PC-3 (cell line): ENCODE measurements at regions not wholly inside any gene's neighbourhood (a gene's known extent, or its start where the extent isn't known, plus 50 kb on each side); places are given as distances from the start of the nearest gene placed in this dataset.
"Not testable (repeated sequence)": the region's sequence is repeated elsewhere in the genome, so short reads cannot be mapped to it uniquely, and the experiment has no call there.

Experiments
- ATAC-seq: fragments of 200-7000 bp; cut with Tn5 transposase; 2 replicates; pipeline ENCODE4 v1.9.1; 2020; ENCODE audit warnings: mild to moderate bottlenecking, moderate library complexity
- BruUV-seq: library from RNA; stranded (reverse); fragments of 400-500 nt; replicated peaks from 2 replicates; lab custom pipeline; 2021; lab: Mats Ljungman, UMichigan
- CTCF ChIA-PET: fragments of 300-600 bp; sonication (Branson Sonifier 250); formaldehyde crosslinking; loops from one replicate; lab custom pipeline; 2022; ENCODE audit warnings: antibody characterized with exemption; lab: Charles Lee
- POLR2A ChIA-PET: fragments of 300-600 bp; sonication (Branson Sonifier 250); formaldehyde crosslinking; loops from one replicate; lab custom pipeline; 2022; ENCODE audit warnings: antibody characterized with exemption; ENCODE audit not compliant: unreplicated experiment; lab: Charles Lee
- DNase-seq: peaks from one replicate; pipeline ENCODE4 v3.0.0-alpha.2; 2015
- H2AFZ ChIP-seq: fragments of 300-600 bp; sonication (generic); 2 replicates; pipeline ENCODE4 v1.6.0; 2016; ENCODE audit warnings: antibody characterized with exemption, low read length
- H3F3A ChIP-seq: fragments of 300-600 bp; sonication (generic); one replicate; pipeline ENCODE4 v1.6.0; 2017; ENCODE audit warnings: antibody characterized with exemption, low read length, control low read depth, mild to moderate bottlenecking; ENCODE audit not compliant: unreplicated experiment
- H3K27ac ChIP-seq: fragments of 300-600 bp; sonication (generic); 2 replicates; pipeline ENCODE4 v1.5.1; 2016; ENCODE audit warnings: mild to moderate bottlenecking, low read length
- H3K27me3 ChIP-seq: fragments of 300-600 bp; sonication (generic); 2 replicates; pipeline ENCODE4 v1.6.1; 2016; ENCODE audit warnings: low read length, mixed read lengths
- H3K36me3 ChIP-seq: fragments of 300-600 bp; sonication (generic); 2 replicates; pipeline ENCODE4 v1.6.1; 2016; ENCODE audit warnings: low read depth, mixed run types, low read length, mixed read lengths
- H3K4me1 ChIP-seq: fragments of 300-600 bp; sonication (generic); 2 replicates; pipeline ENCODE4 v1.5.1; 2016; ENCODE audit warnings: low read length; ENCODE audit not compliant: insufficient read depth
- H3K4me2 ChIP-seq: fragments of 300-600 bp; sonication (generic); 2 replicates; pipeline ENCODE4 v1.6.0; 2016; ENCODE audit warnings: low read length
- H3K4me3 ChIP-seq: fragments of 300-600 bp; sonication (generic); 2 replicates; pipeline ENCODE4 v1.5.1; 2016; ENCODE audit warnings: mild to moderate bottlenecking, low read length, mixed read lengths
- H3K79me2 ChIP-seq: fragments of 300-600 bp; sonication (generic); 2 replicates; pipeline ENCODE4 v1.6.1; 2017; ENCODE audit warnings: low read length, mixed read lengths
- H3K9ac ChIP-seq: fragments of 300-600 bp; sonication (generic); 2 replicates; pipeline ENCODE4 v1.6.0; 2016; ENCODE audit warnings: mild to moderate bottlenecking, low read length
- H3K9me2 ChIP-seq: fragments of 300-600 bp; sonication (generic); replicated peaks from 2 replicates; pipeline ENCODE4 v1.6.1; 2016; ENCODE audit warnings: mixed run types, low read length, mixed read lengths
- H3K9me3 ChIP-seq: fragments of 300-600 bp; sonication (generic); 2 replicates; pipeline ENCODE4 v1.6.1; 2016; ENCODE audit warnings: low read length, mixed read lengths
- H4K20me1 ChIP-seq: fragments of 300-600 bp; sonication (generic); 2 replicates; pipeline ENCODE4 v1.6.1; 2016; ENCODE audit warnings: low read length, mixed read lengths
- CTCF ChIP-seq: fragments of 300-600 bp; sonication (generic); conservative IDR thresholded peaks from 2 replicates; pipeline ENCODE4 v1.5.1; 2017; ENCODE audit warnings: antibody characterized with exemption, low read depth, mild to moderate bottlenecking, low read length
- EZH2 ChIP-seq: fragments of 300-600 bp; sonication (generic); IDR thresholded peaks from one replicate; pipeline ENCODE4 v1.6.1; 2017; ENCODE audit warnings: antibody characterized with exemption, mild to moderate bottlenecking, low read length; ENCODE audit not compliant: unreplicated experiment
- EZH2phosphoT487 ChIP-seq: fragments of 300-600 bp; sonication (generic); IDR thresholded peaks from 2 replicates; pipeline ENCODE4 v1.6.1; 2018; ENCODE audit warnings: mild to moderate bottlenecking, antibody characterized with exemption, low read length, borderline replicate concordance
- intact Hi-C: fragments of 100-400 bp; cut with micrococcal nuclease; formaldehyde crosslinking; loops from 2 replicates; pipeline ENCODE4 v1.9.0; 2023

- intact Hi-C loops = no loop called here
- DNase-seq = no peak
- H3K27me3 ChIP-seq = no peaks in the 10 kb centered on the region
- no peaks in the 10 kb centered on the region for H3K9me2 ChIP-seq
- ATAC-seq = no peak
- no peak overlapping the region for H3K9ac ChIP-seq
- H4K20me1 ChIP-seq = no peaks in the 10 kb centered on the region
- ChIA-PET POLR2A (no interaction called here), CTCF (no interaction called here)
- H3K79me2 ChIP-seq = no peaks in the 10 kb centered on the region
- no peak overlapping the region for H3K4me2 ChIP-seq
- no TSS peak for BruUV-seq
- no peaks in the 10 kb centered on the region for H3F3A ChIP-seq
- H3K36me3 ChIP-seq = no peaks in the 10 kb centered on the region
- TF ChIP-seq EZH2phosphoT487 (no peak), CTCF (no peak), EZH2 (no peak)
- no peaks in the 10 kb centered on the region for H3K9me3 ChIP-seq
- H3K4me1 ChIP-seq = no peaks in the 10 kb centered on the region
- H3K4me3 ChIP-seq = no peak overlapping the region
- no peak overlapping the region for H3K27ac ChIP-seq
- no peak overlapping the region for H2AFZ ChIP-seq
Observed at GRCh38 chr16:79381603-79382042, 218.9 kb downstream of the MAF start.

GRCh38 chr16:79380995-79381602 lies 219.4 kb downstream of the MAF start:
- H3K4me2 ChIP-seq = no peak overlapping the region
- H3K27ac ChIP-seq = no peak overlapping the region
- no peak overlapping the region for H2AFZ ChIP-seq
- no peaks in the 10 kb centered on the region for H3K4me1 ChIP-seq
- POLR2A ChIA-PET = no interaction called here
- intact Hi-C loops = no loop called here
- no peaks in the 10 kb centered on the region for H4K20me1 ChIP-seq
- no peaks in the 10 kb centered on the region for H3K9me2 ChIP-seq
- no peaks in the 10 kb centered on the region for H3K9me3 ChIP-seq
- no peaks in the 10 kb centered on the region for H3K27me3 ChIP-seq
- no peaks in the 10 kb centered on the region for H3K36me3 ChIP-seq
- no peak overlapping the region for H3K4me3 ChIP-seq
- DNase-seq (no peak), ATAC-seq (no peak)
- TF ChIP-seq EZH2 (no peak), CTCF (no peak), EZH2phosphoT487 (no peak)
- H3F3A ChIP-seq = no peaks in the 10 kb centered on the region
- H3K79me2 ChIP-seq = no peaks in the 10 kb centered on the region
- no TSS peak for BruUV-seq
- CTCF ChIA-PET = no interaction called here
- no peak overlapping the region for H3K9ac ChIP-seq

- BruUV-seq = no TSS peak
- Histone ChIP-seq H3K9ac (no peak overlapping the region), H3K4me3 (no peak overlapping the region), H3F3A (no peaks in the 10 kb centered on the region), H3K27me3 (no peaks in the 10 kb centered on the region), H3K4me1 (no peaks in the 10 kb centered on the region), H4K20me1 (no peaks in the 10 kb centered on the region), H3K36me3 (no peaks in the 10 kb centered on the region), H3K4me2 (no peak overlapping the region), H3K9me3 (no peaks in the 10 kb centered on the region), H2AFZ (no peak overlapping the region), H3K27ac (no peak overlapping the region), H3K79me2 (no peaks in the 10 kb centered on the region), H3K9me2 (no peaks in the 10 kb centered on the region)
- CTCF ChIA-PET = no interaction called here
- TF ChIP-seq EZH2 (no peak), EZH2phosphoT487 (no peak), CTCF (no peak)
- ATAC-seq (no peak), DNase-seq (no peak)
- intact Hi-C loops = no loop called here
- POLR2A ChIA-PET = no interaction called here
Observed at GRCh38 chr16:79379095-79379494, 221.4 kb downstream of the MAF start.

GRCh38 chr16:79377082-79377481 lies 223.5 kb downstream of the MAF start:
- ATAC-seq, H3K36me3 ChIP-seq, H4K20me1 ChIP-seq, H3K9me3 ChIP-seq, POLR2A ChIA-PET, BruUV-seq, H3K27me3 ChIP-seq, intact Hi-C loops, H3K4me3 ChIP-seq, H3F3A ChIP-seq, H3K79me2 ChIP-seq, H3K4me1 ChIP-seq, H3K9ac ChIP-seq, H3K4me2 ChIP-seq, CTCF ChIA-PET, H3K9me2 ChIP-seq, H2AFZ ChIP-seq, DNase-seq, H3K27ac ChIP-seq: not testable (repeated sequence)
